ENCODE measurements at regions not wholly inside any gene's neighbourhood (a gene's known extent, or its start where the extent isn't known, plus 50 kb on each side); places are given as distances from the start of the nearest gene placed in this dataset.

- H3K36me3 Mint-ChIP-seq, result no peaks in the 10 kb centered on the region
- no peak overlapping the region for H3K4me3 Mint-ChIP-seq
- H3K27me3 Mint-ChIP-seq (ENCODE audit: low read depth), result no peaks in the 10 kb centered on the region
- DNase-seq (ENCODE audit: low spot score) (no peak), ATAC-seq (no peak)
- H3K4me1 Mint-ChIP-seq, result no peaks in the 10 kb centered on the region
- ChIA-PET CTCF (no interaction called here), POLR2A (no interaction called here)
- no peak for TF ChIP-seq PRRX2 (CRISPR knock-in tag; IDR thresholded peaks at IDR 0.05)
- TF ChIP-seq GRHL2 (CRISPR knock-in tag; IDR thresholded peaks at IDR 0.05; ENCODE audit: insufficient replicate concordance, severe bottlenecking), result no peak
- TF ChIP-seq ZNF396 (CRISPR knock-in tag; IDR thresholded peaks at IDR 0.05; ENCODE audit: borderline replicate concordance), result no peak
- TF ChIP-seq USF2 (CRISPR knock-in tag; IDR thresholded peaks at IDR 0.05), result no peak
- no peak for TF ChIP-seq ZNF423 (CRISPR knock-in tag; IDR thresholded peaks at IDR 0.05)
- TF ChIP-seq E2F1 (CRISPR knock-in tag; IDR thresholded peaks at IDR 0.05), result no peak
- no peak for TF ChIP-seq ARID4B (CRISPR knock-in tag; IDR thresholded peaks at IDR 0.05; ENCODE audit: borderline replicate concordance)
- no peak for TF ChIP-seq FOXJ3 (CRISPR knock-in tag; IDR thresholded peaks at IDR 0.05; ENCODE audit: borderline replicate concordance)
- no peak for TF ChIP-seq SMAD3 (CRISPR knock-in tag; IDR thresholded peaks at IDR 0.05; ENCODE audit: borderline replicate concordance)
- no peak for TF ChIP-seq EMX1 (CRISPR knock-in tag; IDR thresholded peaks at IDR 0.05)
- no peak for TF ChIP-seq TCF7 (CRISPR knock-in tag; IDR thresholded peaks at IDR 0.05; ENCODE audit: low read depth)
- TF ChIP-seq TEAD4 (CRISPR knock-in tag; IDR thresholded peaks at IDR 0.05), result no peak
- no peak for TF ChIP-seq MLX (CRISPR knock-in tag; IDR thresholded peaks at IDR 0.05)
- TF ChIP-seq NR3C1 (CRISPR knock-in tag; conservative IDR thresholded peaks at IDR 0.05; ENCODE audit: low read depth), result no peak
- peaks cover 23% of the 10 kb centered on the region for H3K9me3 Mint-ChIP-seq
- H3K27ac Mint-ChIP-seq, result no peak overlapping the region
Observed at GRCh38 chr1:191026828-191027227, 549.2 kb upstream of the BRINP3 start.

- Mint-ChIP-seq H3K36me3 (no peaks in the 10 kb centered on the region), H3K4me1 (no peaks in the 10 kb centered on the region), H3K27ac (no peak overlapping the region), H3K4me3 (no peak overlapping the region), H3K27me3 (ENCODE audit: low read depth) (no peaks in the 10 kb centered on the region), H3K9me3 (peaks cover 18% of the 10 kb centered on the region)
- DNase-seq (ENCODE audit: low spot score), result no peak
- no peak for ATAC-seq
- CTCF ChIA-PET, result no interaction called here
- POLR2A ChIA-PET, result no interaction called here
- no peak for TF ChIP-seq IRF1 (CRISPR knock-in tag; IDR thresholded peaks at IDR 0.05)
- no peak for TF ChIP-seq ZNF532 (CRISPR knock-in tag; IDR thresholded peaks at IDR 0.05; ENCODE audit: borderline replicate concordance)
- TF ChIP-seq HMGA2 (CRISPR knock-in tag; IDR thresholded peaks at IDR 0.05), result no peak
- no peak for TF ChIP-seq CREM (CRISPR knock-in tag; IDR thresholded peaks at IDR 0.05)
- TF ChIP-seq PRRX2 (CRISPR knock-in tag; IDR thresholded peaks at IDR 0.05), result no peak
- no peak for TF ChIP-seq MYBL2 (CRISPR knock-in tag; IDR thresholded peaks at IDR 0.05)
- no peak for TF ChIP-seq E2F4 (CRISPR knock-in tag; IDR thresholded peaks at IDR 0.05; ENCODE audit: borderline replicate concordance, low read depth)
- no peak for TF ChIP-seq ETV6 (CRISPR knock-in tag; IDR thresholded peaks at IDR 0.05)
- TF ChIP-seq NR1H2 (CRISPR knock-in tag; IDR thresholded peaks at IDR 0.05), result no peak
- TF ChIP-seq USF2 (CRISPR knock-in tag; IDR thresholded peaks at IDR 0.05), result no peak
Observed at GRCh38 chr1:191034132-191034531, 556.5 kb upstream of the BRINP3 start.
